Hematopoietic multipotent progenitor cell treated with erythropoietin and hydrocortisone succinate and interleukin-3 and kit ligand, for 8 days (in vitro differentiated cells): ENCODE measurements at regions not wholly inside any gene's neighbourhood (a gene's known extent, or its start where the extent isn't known, plus 50 kb on each side); places are given as distances from the start of the nearest gene placed in this dataset.
"Not testable (repeated sequence)": the region's sequence is repeated elsewhere in the genome, so short reads cannot be mapped to it uniquely, and the experiment has no call there.

Experiments
- DNase-seq: peaks from one replicate; pipeline ENCODE4 v3.0.0-alpha.2; 2015

DNA sequence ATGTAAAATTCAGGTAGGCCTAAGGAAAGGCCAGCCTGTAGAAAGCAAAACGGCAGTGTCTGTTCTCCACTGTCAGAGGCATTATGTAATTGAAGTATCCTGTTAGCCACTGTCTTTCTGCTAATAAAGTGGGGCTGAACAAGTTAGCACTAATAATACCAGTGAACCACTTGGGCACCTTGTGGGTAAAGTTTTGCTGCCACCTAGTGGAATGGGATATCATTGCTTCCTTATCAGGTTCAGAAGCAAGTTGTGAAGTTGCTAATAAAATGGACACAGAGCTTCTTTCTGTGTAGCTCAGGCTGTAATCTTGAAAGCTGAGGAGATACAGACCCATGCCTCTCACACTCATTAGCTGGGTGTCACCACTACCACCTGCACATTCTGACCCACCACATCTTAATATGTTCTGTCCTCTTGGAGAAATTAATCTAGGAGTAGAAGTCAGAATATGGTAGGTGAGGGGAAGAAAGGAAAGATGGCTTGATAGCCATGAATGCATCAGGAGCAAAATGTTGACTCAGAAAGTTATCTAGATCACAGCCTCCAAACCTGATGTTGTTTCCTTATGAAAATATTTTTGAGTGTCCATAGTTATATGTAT lies 175.1 kb downstream of the SEPTIN7 start:
- peak; percentile 85 for DNase-seq

GRCh38 chr7:35978816-35979640 lies 174.0 kb upstream of the EEPD1 start:
- not testable (repeated sequence) for DNase-seq

DNA sequence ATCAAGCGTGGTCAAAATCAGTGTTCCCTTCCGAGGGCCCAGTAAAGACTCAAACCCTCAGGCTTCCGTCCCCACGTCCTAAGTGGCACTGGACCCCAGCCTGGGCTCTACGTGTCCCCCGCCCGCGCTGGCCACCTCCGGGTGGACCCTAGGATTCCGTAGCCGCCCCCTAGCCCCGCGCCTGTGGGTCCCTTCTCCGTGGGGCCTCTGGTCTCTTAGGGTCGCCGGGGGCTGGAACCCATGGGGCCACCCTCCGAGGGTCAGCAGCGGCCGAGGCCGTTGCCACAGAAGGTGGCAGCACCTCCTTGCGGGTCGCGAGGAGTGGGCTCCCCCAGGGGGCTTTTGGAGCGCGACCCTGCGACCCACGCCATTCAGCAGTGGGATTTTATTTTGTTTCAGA lies 170.5 kb upstream of the EEPD1 start:
- DNase-seq, result no peak

- DNase-seq, result no peak
These were observed 169.4 kb upstream of the EEPD1 start for GRCh38 chr7:35983626-35984025.

DNA sequence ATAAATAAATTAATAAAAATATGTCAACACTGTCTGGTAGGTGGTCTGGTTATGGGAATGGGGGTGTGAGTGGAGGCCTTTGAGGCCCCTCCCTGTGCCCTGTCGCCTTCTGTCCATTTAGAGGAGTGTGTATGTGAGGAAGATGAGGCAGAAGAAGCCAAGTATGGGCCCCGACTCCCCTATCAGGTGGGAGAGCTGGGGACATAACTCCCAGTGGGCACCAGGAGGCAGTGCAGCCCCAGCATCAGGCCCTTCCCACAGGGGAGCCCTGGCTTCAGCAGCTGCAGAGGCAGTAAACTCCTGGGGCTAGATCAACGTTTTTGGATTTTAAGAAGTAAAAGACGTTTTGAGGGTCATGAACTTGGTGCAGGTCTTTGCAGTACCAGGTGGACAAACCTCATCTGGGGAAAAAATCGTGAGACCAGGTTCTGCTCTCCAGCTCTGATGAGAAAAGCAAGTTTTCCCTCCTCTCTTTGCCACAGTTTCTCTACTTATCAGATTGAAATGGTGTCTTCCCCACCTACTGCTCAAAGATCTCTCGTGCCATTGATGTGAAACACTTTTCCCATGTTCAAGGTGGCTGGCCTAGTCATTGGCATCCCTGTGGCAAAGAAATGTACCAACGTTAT lies 167.8 kb upstream of the EEPD1 start:
- peak; percentile 68 for DNase-seq

DNA sequence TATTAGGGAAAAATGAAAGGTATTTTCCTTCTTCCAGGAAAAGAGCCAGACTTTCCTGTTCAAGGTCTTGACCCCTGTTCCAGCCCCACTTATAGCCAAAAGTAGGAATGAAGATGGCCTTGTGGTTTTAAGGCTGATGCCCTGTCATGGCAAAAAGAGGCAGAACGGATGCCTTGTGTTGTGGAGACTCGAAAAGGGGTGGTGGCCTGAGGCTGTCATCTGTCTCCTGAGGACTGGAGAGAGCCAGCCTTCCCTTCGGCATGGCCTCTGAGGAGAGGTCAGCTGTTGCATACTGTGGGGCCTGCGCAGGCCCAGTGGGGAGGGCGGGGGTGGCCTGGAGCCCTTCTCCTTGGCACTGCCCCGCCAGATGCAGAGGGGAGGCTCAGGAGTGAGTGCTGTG lies 166.0 kb upstream of the EEPD1 start:
- no peak for DNase-seq

GRCh38 chr7:35988105-35988504 lies 164.9 kb upstream of the EEPD1 start:
- no peak for DNase-seq

DNA sequence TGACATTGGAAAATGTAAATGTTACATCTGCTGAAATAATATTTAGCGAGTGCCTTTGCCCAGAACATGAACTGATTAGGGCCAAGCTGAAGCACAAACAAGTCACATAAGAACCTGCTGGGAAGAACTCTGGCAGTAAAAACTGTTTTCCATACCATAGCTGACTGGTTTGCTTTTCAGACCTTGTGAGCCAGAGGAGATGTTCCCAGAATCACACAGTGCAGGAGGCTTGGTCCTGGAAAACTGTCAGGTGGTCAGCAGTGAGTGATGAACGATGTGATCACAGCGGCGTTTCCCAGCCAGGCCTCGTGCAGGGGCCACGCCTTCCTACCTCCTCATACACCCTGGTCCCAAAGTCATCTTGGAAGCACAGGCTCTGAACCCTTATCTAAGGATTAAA lies 164.2 kb upstream of the EEPD1 start:
- no peak for DNase-seq

DNA sequence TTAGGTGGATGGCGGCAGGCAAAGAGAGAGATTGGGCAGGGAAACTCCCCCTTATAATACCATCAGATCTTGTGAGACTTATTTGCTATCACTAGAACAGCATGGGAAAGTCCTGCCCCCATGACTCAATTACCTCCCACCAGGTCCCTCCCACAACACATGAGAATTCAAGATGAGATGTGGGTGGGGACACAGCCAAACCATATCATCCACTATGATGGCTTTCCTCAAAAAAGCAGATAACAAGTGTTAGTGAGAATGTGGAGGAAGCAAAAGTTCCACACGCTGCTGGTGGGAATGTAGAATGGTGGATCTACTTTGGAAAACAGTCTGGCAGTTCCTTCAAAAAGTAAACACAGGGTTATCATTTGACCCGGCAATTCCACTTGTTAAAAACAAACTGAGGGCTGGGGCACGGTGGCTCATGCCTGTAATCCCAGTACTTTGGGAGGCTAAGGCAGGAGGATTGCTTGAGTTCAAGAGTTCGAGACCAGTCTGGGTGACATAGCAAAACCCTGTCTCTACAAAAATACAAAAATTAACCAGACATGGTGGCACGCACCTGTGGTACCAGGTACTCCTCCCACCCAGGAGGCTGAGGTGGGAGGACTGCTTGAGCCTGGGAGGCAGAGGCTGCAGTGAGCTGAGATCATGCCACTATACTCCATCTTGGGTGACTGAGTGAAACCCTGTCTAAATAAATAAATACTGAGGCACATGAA lies 161.4 kb upstream of the EEPD1 start:
- DNase-seq, result no peak

DNA sequence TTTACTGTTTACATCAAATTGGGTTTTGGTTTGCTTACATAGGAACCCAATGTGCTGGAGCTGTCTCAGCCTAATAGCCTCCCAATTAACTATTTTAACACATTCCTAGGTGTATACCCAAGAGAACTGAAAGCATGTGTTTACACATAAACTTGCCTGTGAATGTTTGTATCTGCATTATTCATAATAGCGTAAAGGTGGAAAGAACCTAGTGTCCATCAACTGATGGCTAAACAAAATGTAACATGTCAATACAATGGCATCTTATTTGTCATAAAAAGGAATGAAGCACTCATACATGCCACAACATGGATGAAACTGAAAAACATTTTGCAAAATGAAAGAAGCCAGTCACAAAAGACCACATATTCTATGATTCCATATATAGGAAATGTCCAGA lies 160.6 kb upstream of the EEPD1 start:
- no peak for DNase-seq

DNA sequence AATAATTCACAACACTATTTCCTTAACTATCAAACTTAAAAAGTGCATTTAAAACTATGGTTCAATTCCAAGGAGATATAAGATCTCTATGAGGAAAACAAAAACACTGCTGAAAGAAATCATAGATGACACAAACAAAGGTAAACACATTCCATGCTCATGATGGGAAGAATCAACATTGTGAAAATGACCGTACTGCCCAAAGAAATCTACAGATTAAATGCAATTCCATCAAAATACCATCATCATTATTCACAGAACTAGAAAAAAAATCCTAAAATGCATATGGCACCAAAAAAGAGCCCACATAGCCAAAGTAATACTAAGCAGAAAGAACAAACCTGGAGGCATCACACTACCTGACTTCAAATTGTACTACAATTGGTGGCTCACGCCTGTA lies 159.9 kb upstream of the EEPD1 start:
- DNase-seq, result no peak

DNA sequence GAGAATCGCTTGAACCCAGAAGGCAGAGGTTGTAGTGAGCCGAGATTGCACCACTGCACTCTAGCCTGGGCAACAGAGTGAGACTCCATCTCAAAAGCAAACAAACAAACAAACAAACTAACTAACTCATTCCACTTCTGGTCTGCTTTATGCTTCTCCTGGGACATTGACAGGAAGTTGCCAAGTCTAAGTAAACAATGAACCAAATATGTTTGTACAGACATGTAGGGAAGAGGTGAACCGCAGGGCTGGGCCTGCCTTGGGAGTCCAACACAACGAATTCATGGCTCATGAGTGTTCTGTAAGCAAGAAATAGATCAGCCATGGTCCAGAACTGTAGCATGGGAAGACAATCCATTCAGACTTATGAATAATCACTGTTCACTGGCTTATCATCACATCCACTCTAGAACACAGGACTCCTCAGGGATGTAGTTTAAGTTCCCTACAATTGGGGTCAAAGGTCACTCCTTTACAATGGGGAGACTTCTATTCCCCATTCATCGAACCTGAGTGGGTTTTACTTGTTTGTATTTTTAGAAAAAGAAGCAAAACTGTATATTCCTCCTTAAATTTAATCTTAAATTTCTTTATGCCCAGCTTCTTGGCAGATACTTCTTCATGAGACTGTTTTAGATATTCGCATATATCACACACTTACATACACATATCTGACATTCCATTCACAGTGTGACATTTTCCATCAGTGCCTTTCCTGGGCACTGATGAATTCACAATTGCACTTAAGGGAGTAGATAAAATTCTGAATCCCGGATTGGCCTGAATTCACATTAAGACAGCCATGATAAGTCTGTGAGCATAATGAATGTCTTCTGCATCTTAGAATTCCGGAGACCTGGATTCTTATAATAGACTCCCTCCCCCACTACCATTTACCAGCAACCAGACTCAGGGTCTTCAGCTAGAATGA lies 159.1 kb upstream of the EEPD1 start:
- no peak for DNase-seq

DNA sequence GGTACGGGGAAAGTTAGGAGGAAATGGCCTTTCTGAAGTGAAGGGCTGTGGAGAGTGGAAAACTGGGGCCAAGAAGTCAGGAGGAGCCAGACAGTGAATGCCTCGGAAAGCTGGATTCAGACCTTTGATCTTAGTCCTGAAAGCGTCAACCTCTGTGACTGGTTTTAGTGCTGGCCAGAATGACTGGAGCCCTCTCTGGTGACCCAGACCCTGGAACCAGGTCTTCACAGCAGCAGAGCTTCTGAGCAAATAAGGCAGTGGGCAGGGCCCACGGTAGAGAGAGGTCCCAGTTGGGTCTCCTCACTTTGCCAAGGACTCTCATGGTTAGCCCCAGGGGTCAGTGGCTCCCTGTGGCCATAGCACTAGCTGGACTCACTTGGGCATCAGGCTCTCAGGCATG lies 157.7 kb upstream of the EEPD1 start:
- no peak for DNase-seq

DNA sequence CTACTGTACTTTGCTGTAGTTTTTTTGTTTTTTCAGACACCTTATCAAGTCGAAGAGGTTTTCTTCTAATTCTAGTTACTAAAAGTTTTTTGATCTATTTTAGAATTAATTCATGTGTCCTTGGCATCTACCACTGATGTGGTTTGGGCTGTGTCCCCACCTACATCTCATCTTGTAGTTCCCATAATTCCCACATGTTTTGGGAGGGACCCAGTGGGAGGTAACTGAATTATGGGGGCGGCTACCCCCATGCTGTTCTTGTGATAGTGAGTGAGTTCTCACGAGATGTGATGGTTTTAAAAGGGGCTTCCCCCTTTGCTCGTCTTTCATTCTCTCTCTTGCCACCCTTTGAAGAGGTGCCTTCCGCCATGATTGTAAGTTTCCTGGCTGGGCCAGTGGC lies 154.6 kb upstream of the EEPD1 start:
- DNase-seq, result no peak

GRCh38 chr7:36001546-36001945 lies 151.5 kb upstream of the EEPD1 start:
- no peak for DNase-seq

- no peak for DNase-seq
These were observed 150.2 kb upstream of the EEPD1 start for GRCh38 chr7:36002900-36003299.

GRCh38 chr7:36003343-36003742 lies 149.7 kb upstream of the EEPD1 start:
- DNase-seq, result no peak

DNA sequence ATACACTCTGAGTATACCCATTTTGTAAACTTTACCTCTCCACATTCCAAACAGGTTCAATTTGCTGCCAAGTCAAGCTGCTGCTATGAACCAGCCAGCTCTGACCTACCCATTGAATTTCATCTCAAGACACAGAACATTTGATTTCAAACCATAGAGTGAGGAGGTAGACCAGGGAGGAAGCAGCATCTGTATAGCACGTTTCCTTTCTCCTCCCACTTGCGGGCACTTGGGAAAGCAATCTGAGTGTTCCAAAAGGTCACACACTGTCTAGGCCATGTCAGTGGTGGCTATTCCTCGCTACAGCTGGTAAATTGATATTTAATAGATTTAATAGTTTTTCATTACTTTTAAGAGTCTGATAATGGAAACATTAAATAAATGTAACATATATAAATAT lies 147.8 kb upstream of the EEPD1 start:
- DNase-seq, result no peak

- DNase-seq, result no peak
These were observed 147.2 kb upstream of the EEPD1 start for GRCh38 chr7:36005876-36006275.

DNA sequence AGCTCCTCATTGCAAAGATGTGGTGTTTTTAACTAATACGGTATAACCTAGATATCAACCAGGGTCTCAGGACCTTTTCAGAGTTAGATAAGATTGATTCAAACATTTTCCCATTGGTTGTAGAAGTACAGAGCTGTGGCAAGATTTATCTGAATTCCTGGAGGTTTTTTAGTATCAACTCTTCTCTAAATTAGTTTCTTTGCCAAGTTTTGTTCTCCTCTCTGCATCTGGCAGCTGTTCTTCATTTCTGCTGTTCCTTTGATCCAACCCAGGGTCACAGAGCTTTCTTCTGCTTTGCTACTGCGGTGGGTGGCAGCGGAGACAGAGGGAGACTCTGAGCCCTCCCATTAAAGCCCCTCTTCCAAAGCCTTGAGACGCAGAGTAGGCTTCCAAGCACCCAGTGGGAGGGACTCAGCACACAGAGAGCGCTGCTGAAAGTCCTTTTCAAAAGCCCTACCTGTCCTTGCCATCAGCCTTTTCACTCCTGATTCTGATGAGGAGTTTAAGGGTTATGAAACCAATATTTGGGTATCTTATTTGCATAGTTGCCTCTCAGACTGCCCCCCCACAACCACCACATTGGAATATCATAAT lies 146.3 kb upstream of the EEPD1 start:
- no peak for DNase-seq

DNA sequence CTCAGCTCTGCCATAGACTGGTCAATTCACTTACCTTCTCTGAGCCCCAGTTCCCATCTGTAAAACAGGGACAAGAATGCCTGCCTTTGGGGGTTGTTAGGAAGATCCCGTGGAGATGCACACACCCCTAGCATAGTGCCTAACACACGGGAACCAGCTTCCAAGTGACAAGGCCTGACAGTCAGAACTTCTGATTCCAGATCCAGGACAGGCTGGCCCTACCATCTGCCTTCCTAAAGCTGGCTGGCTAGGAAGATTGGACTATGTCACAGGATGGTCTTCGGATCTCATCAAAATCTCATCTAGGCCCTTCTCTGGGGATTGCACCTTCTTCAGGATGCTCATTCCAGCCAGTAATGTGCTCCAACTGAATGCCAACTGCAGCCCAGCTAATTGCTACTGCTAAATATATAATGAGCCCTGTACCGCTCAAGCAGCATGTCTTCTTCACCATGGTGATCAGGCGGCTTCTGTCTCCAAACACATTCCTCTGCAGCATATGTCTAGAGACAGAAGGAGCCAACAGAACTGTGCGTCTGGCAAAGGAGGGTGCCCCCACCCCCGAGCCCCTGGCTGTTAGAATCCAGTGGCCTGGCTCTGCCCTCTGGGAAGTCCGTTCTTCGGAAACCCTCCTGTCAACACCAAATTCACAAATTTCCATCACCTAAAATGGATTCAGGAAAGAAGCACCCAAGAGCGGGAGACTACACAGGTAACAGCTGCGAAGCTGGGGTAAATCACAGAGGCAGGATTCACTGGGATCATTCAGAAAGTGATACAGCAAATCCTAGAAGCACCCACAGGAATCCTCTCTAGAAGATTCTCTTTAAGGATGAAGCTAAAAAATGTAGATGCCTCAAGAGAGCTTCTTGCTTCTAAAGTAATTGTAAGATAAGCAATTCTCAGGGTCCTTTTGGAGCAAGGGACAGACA lies 142.1 kb upstream of the EEPD1 start:
- DNase-seq, result no peak
